HG02610 (cell line): ENCODE measurements at regions not wholly inside any gene's neighbourhood (a gene's known extent, or its start where the extent isn't known, plus 50 kb on each side); places are given as distances from the start of the nearest gene placed in this dataset.

ENCODE experiments used
- ATAC-seq: cut with Tn5 transposase; IDR thresholded peaks from one replicate; pipeline ENCODE4 v1.9.1; 2021; ENCODE audit warnings: mild to moderate bottlenecking, moderate library complexity; ENCODE audit not compliant: unreplicated experiment

- peak; percentile 77 for ATAC-seq
These were observed 378.2 kb upstream of the AZI2 start for GRCh38 chr3:28726840-28727239.

- no peak for ATAC-seq
These were observed 378.7 kb upstream of the AZI2 start for GRCh38 chr3:28727307-28727706.

- ATAC-seq, result no peak
These were observed 389.8 kb upstream of the AZI2 start for GRCh38 chr3:28738425-28738824.

GRCh38 chr3:28739647-28740046 lies 391.0 kb upstream of the AZI2 start:
- ATAC-seq, result no peak

DNA sequence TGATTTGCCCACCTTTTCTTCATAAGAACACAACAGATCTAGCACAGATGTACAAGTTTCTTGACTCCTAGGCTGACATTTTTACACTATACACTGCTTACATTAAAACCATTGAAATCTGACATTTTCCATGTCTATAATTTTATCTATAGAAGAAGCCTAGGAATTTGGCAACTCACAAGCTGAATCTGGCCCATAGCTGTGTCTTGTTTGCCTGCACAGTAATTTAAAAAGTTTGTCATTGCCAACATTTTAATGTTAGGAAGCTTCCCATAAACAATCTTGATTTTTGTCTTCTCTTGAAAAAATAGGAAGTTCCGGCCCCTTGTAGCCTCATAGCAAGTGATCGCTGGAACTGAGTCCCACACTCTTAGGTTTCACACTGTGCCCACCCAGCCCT lies 394.6 kb upstream of the AZI2 start:
- no peak for ATAC-seq

GRCh38 chr3:28743831-28744230 lies 395.2 kb upstream of the AZI2 start:
- ATAC-seq, result no peak

DNA sequence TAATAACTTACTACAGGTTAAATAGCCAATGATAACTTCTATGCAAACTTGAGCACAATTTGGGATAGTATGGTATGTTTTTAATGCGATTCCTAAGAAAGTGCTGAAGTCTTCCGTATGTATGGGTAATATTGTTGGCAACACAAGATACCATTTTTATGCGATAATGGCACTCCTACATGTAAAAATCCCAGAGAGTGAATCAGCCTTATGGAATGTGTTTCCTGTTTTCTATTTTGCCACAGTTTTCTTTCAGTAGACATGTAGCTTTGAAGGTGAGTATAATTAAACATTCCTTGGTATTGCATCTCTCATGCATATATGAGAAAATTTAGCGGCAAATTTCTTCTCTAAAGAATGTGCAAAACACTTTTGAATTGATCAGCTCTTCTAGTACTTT lies 396.8 kb upstream of the AZI2 start:
- no peak for ATAC-seq

DNA sequence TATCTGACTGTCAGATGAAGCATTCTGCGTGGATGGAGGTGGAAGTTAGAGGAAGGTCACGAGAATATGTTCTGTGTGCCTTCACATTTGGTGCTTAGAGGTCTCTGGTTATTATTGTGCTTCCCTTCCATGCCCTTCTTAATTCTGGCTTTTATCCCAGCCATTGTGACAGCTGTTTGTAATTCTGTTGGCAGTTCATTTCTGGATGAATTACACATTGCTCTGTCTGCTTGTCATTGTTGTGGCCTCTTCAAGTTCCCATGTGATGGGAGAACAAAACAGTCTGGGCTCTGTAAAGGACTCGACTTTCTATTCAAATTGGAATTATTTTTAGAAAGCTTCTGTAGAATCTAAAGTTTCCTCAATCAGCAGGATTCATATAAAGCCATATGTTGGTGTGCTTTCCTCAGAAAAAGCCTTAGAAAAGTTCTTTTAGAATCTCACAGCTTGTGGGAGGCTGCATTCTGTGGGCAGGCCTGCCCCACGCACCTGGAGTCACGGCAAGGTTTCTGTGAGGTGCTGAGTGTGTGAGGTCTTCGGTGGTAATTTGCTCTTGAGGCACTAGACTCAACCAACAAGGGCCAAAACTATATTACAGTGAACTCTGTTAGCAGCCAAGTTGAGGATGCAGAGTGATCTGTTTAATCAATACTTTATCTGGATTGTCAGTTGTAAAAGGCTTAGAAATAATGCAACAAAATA lies 397.4 kb upstream of the AZI2 start:
- ATAC-seq, result no peak

DNA sequence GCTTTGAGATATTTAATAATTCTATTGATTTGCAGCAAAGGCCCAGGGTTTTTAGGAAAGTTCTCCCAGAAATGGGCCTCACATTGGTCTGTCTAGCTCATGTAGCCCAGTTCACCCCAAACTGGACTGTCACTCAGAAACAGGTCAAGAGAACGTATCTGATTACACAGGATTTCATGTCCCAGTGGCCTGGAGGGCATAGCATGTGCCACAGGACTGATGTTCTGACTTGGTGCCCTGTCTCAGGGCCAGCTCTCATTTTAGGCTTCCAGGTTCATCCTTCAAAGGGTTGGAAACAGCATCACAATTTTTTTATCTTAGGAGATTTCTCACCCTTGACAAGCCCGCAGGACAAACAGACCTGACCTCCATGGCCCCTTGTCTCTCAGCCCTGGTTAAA lies 398.4 kb upstream of the AZI2 start:
- ATAC-seq, result no peak

- ATAC-seq, result no peak
These were observed 403.2 kb upstream of the AZI2 start for GRCh38 chr3:28751864-28752263.

GRCh38 chr3:28752290-28752689 lies 403.7 kb upstream of the AZI2 start:
- ATAC-seq, result no peak

- no peak for ATAC-seq
These were observed 407.4 kb upstream of the AZI2 start for GRCh38 chr3:28756056-28756455.

DNA sequence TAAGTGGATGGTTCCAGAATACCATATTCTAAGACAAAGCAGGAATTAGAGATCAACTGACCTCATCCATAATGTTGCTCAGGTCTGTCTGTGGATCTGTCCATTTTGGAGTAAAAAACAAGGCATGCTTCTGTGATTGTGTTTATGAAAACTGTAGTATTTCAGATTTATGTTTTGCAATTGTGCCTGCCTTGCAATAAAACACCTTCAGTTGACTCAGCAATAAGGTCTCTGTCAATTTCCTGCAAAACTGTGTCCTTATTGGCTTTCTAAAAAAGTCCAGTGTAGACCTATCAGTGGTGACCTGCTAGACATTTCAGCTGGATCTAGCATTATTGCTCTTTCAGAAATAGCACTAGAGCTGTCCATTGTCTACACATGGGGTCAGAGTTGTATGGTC lies 409.5 kb upstream of the AZI2 start:
- ATAC-seq, result no peak

GRCh38 chr3:28761375-28761774 lies 412.8 kb upstream of the AZI2 start:
- no peak for ATAC-seq

DNA sequence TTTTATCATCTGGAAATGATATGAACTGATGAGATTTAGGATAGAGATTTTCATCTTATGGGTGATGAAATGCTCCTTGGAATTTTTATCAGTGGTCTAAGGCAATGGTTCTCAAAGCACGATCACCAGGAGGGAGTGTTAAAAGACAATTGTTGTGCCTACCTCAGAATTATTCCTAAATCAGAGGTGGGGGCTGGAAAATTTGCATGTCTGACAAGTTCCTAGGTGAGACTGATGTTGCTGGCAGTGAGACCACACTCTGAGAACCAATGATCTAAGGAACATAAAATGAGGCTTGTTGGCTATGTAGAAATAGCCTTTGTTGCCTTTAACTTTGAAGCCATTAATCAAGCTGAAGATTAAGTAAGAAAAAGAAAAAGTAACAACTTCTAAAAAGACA lies 416.6 kb upstream of the AZI2 start:
- ATAC-seq, result no peak

DNA sequence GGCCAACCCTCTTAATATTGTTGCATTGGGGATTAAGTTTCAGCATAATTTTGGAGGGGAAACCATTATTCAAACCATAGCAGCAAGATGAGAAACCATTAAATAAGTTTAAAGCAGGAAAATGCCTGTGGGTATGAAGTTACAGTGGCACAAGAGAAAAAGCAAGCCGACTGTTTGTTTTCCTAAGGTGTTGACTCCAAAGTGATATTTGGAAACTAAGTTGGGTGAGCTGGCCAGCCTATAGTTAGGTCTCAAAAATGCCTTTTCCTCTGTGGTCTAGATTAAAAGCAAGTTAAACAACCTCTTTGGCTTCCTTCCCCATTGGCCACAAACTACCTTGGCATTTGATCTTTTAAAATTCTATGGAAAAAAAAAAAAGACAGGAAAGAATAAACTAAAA lies 419.8 kb upstream of the AZI2 start:
- ATAC-seq, result no peak

DNA sequence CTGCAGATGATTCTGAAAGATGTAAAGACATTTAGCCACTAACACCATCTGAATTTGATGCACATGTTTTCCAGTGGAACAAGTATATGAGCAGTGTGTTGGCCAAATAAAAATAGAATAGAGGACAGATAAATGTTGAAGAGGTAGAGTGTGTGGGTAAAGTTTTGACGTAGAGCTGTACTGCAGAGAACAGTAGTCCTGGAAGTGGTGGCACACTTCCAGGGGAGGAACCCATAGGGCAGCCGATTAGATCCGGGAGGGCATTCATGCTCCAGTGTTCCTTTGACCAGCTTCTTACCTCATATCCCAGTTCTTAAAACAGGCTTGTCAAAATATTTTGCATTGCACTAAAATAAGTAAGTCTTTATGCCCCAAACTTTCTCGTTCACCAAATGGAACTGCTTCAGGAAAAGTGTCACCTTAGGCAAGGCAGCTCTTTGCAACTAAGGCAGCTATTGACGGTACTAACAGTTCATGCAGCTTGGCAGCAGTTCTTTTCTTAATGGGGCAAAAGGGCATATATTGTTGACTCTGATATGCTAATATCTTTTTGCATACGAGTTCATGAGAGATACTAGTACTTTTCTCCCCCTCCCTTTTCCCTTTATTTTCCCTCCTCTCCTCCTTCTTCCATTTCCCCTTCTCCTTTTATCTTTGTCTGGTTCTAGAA lies 429.3 kb upstream of the AZI2 start:
- no peak for ATAC-seq

DNA sequence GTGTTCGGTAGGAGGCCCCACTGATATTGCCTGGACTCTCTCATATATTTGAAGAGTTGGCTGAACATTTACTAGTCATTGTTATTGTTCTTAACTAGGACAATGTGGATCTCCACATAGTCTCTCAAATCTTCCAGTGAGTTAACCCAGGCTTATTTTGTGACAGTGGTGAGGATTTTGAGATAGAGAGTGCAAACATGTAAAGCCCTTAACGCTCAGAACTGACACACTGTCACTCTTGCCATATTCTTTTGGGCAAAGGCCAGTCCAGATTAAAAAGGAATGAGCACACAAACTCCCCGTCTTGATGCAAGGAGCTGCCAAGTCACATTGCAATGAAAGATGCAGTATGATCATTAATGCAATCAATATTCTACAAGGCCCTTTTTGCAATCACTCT lies 431.9 kb upstream of the AZI2 start:
- ATAC-seq, result no peak

DNA sequence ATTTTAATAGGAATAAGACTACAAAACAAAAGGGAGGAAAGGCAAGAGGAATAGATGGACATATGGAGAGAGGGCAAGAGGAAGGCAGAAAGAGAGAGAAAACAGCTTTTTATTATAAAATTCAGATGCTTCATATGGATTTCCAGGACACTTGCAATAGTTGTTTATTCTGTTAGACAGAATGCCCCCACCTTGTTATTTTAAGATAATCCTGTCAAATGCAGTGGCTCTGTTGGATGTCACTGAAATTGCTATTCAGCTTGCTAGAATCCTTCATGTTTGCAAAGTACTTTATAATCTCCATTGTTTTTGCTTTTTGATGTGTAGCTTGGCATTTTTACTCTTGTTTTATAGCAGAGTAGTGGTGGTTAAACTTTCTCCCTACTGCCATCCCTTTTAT lies 432.4 kb upstream of the AZI2 start:
- no peak for ATAC-seq

GRCh38 chr3:28786446-28786845 lies 437.8 kb upstream of the AZI2 start:
- ATAC-seq, result no peak

GRCh38 chr3:28788571-28788970 lies 439.9 kb upstream of the AZI2 start:
- no peak for ATAC-seq

- no peak for ATAC-seq
These were observed 443.2 kb upstream of the AZI2 start for GRCh38 chr3:28791713-28792255.

DNA sequence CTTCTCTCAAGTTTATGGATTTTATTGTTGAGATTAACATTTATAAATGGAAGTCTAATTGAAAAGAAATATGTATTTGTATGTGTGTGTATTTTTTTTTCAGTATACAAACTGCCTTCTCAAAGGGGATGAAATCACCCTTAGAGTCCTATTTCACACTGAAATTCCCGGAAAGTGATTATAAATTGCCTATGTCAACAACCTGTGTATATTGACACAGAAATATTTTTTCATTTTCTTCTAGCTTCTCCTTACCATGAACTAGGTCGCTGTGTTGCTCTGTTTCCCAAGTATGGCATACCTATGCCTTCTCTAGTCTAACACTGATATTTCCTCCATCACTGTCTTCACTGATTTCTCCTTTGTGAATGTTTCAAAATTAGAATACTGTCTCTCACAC lies 444.0 kb upstream of the AZI2 start:
- no peak for ATAC-seq
